Calu3 (cell line): ENCODE measurements at regions not wholly inside any gene's neighbourhood (a gene's known extent, or its start where the extent isn't known, plus 50 kb on each side); places are given as distances from the start of the nearest gene placed in this dataset.
"Not testable (repeated sequence)": the region's sequence is repeated elsewhere in the genome, so short reads cannot be mapped to it uniquely, and the experiment has no call there.

Experiments used
- BruUV-seq: library from RNA; stranded (reverse); fragments of 400-500 nt; replicated peaks from 2 replicates; lab custom pipeline; 2021; lab: Mats Ljungman, UMichigan
- CTCF ChIA-PET: fragments of 300-600 bp; sonication (Branson Sonifier 250); formaldehyde crosslinking; loops from one replicate; lab custom pipeline; 2022; ENCODE audit warnings: antibody characterized with exemption; lab: Charles Lee
- DNase-seq: peaks from one replicate; pipeline ENCODE4 v3.0.0; 2022
- H3K27ac Mint-ChIP-seq: one replicate; pipeline ENCODE4 v1.8.0; 2022; ENCODE audit warnings: mixed read lengths; ENCODE audit not compliant: unreplicated experiment
- H3K27me3 Mint-ChIP-seq: one replicate; pipeline ENCODE4 v1.8.0; 2022; ENCODE audit warnings: mixed read lengths; ENCODE audit not compliant: unreplicated experiment
- H3K36me3 Mint-ChIP-seq: one replicate; pipeline ENCODE4 v1.8.0; 2022; ENCODE audit warnings: mild to moderate bottlenecking, moderate library complexity, mixed read lengths; ENCODE audit not compliant: insufficient read depth, unreplicated experiment
- H3K4me1 Mint-ChIP-seq: one replicate; pipeline ENCODE4 v1.8.0; 2022; ENCODE audit warnings: mild to moderate bottlenecking, low read depth, mixed read lengths; ENCODE audit not compliant: unreplicated experiment
- H3K4me3 Mint-ChIP-seq: one replicate; pipeline ENCODE4 v1.8.0; 2022; ENCODE audit warnings: mild to moderate bottlenecking, low read depth, moderate library complexity, mixed read lengths; ENCODE audit not compliant: unreplicated experiment
- H3K9me3 Mint-ChIP-seq: one replicate; pipeline ENCODE4 v1.8.0; 2022; ENCODE audit warnings: low read depth, mixed read lengths; ENCODE audit not compliant: unreplicated experiment
- intact Hi-C: fragments of 100-400 bp; cut with micrococcal nuclease; formaldehyde crosslinking; loops from one replicate; pipeline ENCODE4 v1.10.0; 2022; ENCODE audit not compliant: unreplicated experiment
- TF ChIP-seq, protein P1 (sequence below): fragments of 200-600 bp; IDR thresholded peaks from one replicate; pipeline ENCODE4 v1.8.0; 2022; ENCODE audit warnings: antibody characterized with exemption; ENCODE audit not compliant: unreplicated experiment

- H3K27ac Mint-ChIP-seq = no peak overlapping the region
- H3K4me1 Mint-ChIP-seq = peaks cover 20% of the 10 kb centered on the region
- H3K4me3 Mint-ChIP-seq = no peak overlapping the region
- CTCF ChIA-PET = interaction anchor here (0.6 kb wide), 1 partner anchor 1093 kb away, joined by 3 read pairs; no protein-coding TSS in a partner anchor
- TF ChIP-seq, protein P1, sequence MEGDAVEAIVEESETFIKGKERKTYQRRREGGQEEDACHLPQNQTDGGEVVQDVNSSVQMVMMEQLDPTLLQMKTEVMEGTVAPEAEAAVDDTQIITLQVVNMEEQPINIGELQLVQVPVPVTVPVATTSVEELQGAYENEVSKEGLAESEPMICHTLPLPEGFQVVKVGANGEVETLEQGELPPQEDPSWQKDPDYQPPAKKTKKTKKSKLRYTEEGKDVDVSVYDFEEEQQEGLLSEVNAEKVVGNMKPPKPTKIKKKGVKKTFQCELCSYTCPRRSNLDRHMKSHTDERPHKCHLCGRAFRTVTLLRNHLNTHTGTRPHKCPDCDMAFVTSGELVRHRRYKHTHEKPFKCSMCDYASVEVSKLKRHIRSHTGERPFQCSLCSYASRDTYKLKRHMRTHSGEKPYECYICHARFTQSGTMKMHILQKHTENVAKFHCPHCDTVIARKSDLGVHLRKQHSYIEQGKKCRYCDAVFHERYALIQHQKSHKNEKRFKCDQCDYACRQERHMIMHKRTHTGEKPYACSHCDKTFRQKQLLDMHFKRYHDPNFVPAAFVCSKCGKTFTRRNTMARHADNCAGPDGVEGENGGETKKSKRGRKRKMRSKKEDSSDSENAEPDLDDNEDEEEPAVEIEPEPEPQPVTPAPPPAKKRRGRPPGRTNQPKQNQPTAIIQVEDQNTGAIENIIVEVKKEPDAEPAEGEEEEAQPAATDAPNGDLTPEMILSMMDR = no peak
- no TSS peak for BruUV-seq
- DNase-seq = no peak
- H3K9me3 Mint-ChIP-seq = no peaks in the 10 kb centered on the region
- intact Hi-C loops = no loop called here
- no peaks in the 10 kb centered on the region for H3K36me3 Mint-ChIP-seq
- H3K27me3 Mint-ChIP-seq = no peaks in the 10 kb centered on the region
Observed at GRCh38 chr21:35982717-35983116, 77.6 kb downstream of the SETD4 start.

DNA sequence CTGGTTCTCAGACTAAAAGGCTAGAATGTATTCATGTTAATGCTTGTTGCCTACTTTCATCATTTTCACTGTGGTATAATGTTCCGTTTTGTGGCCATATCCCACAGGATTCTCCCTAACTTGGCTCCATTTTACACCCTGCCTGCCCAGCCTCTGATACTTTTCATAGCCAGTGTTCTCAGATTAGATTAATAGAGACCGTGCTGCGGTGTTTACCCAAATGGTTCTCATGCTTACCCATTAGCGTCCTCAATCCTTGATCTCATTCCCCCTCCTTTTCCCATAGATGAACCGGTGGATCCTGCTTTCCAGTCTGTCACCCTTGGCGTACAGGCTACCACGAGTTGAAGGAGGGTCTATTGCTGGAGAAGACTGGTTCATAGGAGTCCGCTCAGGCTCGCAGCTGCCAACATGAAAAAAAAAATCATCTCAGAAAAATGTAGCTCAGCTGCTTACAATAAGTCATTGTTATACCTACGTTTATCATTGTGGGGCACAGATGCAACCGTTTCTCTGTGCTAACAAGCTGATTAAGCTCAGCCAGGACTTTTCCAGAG is 78.7 kb downstream of the SETD4 start:
- intact Hi-C loops = no loop called here
- DNase-seq = no peak
- Mint-ChIP-seq H3K9me3 (no peaks in the 10 kb centered on the region), H3K4me1 (peaks cover 20% of the 10 kb centered on the region), H3K27ac (no peak overlapping the region), H3K4me3 (no peak overlapping the region), H3K36me3 (no peaks in the 10 kb centered on the region), H3K27me3 (no peaks in the 10 kb centered on the region)
- TF ChIP-seq, protein P1 = no peak
- BruUV-seq = no TSS peak
- CTCF ChIA-PET = interaction anchor here (0.6 kb wide), 1 partner anchor 843 kb away, joined by 7 read pairs; no protein-coding TSS in a partner anchor

DNA sequence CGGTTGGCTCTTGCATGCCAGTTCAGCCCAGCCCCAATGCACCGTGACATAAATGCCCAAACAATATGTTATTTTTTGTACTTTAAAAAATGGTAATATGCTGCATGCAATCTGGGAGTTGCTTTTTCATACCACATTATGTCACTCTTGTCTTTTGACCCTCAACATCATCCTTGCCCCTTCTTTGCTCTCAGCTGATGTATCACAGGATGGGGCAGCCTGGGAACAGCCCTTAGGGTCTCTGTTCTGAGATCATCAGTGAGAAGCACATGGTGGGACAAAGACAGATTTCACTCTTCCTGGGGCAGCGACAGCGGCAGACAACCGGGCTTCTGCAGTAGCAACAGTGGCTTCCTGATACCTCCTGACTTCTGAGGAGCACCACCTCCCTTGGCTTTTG is 79.5 kb downstream of the SETD4 start:
- Mint-ChIP-seq H3K4me1 (peaks cover 20% of the 10 kb centered on the region), H3K27ac (no peak overlapping the region), H3K27me3 (no peaks in the 10 kb centered on the region), H3K4me3 (no peak overlapping the region), H3K36me3 (no peaks in the 10 kb centered on the region), H3K9me3 (no peaks in the 10 kb centered on the region)
- no peak for DNase-seq
- intact Hi-C loops = no loop called here
- TF ChIP-seq, protein P1 = no peak
- CTCF ChIA-PET = interaction anchor here (0.6 kb wide), 1 partner anchor 842 kb away, joined by 7 read pairs; no protein-coding TSS in a partner anchor
- BruUV-seq = no TSS peak

DNA sequence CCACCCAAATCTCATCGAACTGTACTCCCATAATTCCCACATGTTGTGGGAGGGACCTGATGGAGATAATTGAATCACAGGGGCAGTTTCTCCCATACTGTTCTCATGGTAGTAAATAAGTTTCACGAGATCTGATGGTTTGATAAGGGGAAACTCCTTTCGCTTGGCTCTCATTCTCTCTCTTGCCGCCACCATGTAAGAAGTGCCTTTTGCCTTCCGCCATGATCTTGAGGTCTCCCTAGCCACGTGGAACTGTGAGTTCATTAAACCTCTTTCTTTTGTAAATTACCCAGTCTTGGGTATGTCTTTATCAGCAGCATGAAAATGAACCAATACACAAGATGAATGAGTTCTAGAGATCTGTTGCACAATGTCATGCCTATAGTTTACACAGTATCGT is 82.5 kb downstream of the SETD4 start:
- H3K4me1 Mint-ChIP-seq = peaks cover 17% of the 10 kb centered on the region
- H3K27ac Mint-ChIP-seq, H3K36me3 Mint-ChIP-seq, H3K9me3 Mint-ChIP-seq, H3K4me3 Mint-ChIP-seq, H3K27me3 Mint-ChIP-seq, BruUV-seq, DNase-seq, intact Hi-C loops, CTCF ChIA-PET: not testable (repeated sequence)

- BruUV-seq = no TSS peak
- DNase-seq = no peak
- Mint-ChIP-seq H3K4me3 (no peak overlapping the region), H3K27me3 (no peaks in the 10 kb centered on the region), H3K9me3 (no peaks in the 10 kb centered on the region), H3K27ac (no peak overlapping the region), H3K4me1 (peaks cover 8% of the 10 kb centered on the region), H3K36me3 (no peaks in the 10 kb centered on the region)
- intact Hi-C loops = no loop called here
- CTCF ChIA-PET = no interaction called here
- TF ChIP-seq, protein P1 = no peak
Observed at GRCh38 chr21:35976929-35977328, 83.4 kb downstream of the SETD4 start.
